H1 (cell line): ENCODE measurements at regions not wholly inside any gene's neighbourhood (a gene's known extent, or its start where the extent isn't known, plus 50 kb on each side); places are given as distances from the start of the nearest gene placed in this dataset.

Experiments
- CTCF ChIA-PET: fragments of 300-600 bp; sonication (Branson Sonifier 250); formaldehyde crosslinking; loops from one replicate; lab custom pipeline; 2021; ENCODE audit not compliant: partially characterized antibody; lab: Charles Lee
- POLR2A ChIA-PET: fragments of 300-600 bp; sonication (Branson Sonifier 250); formaldehyde crosslinking; loops from one replicate; lab custom pipeline; 2021; ENCODE audit warnings: inconsistent platforms; ENCODE audit not compliant: partially characterized antibody; lab: Charles Lee
- DNase-seq, 2 experiments: peaks; one replicate each; pipeline versions ENCODE4 v3.0.0 to v3.0.0-alpha.2; 2010 to 2022; ENCODE audit warnings: low spot score in 2 of 2, low read depth in 1 of 2, mixed read lengths in 1 of 2
- FAIRE-seq: peaks from 2 replicates; lab custom pipeline; 2011; peaks lifted over from hg19 to GRCh38; lab: Jason Lieb, UNC
- H2AFZ ChIP-seq: 2 replicates; pipeline ENCODE4 v1.8.1; 2012; ENCODE audit warnings: low read length, inconsistent platforms
- H2AK5ac ChIP-seq: 2 replicates; pipeline ENCODE4 v1.6.1; 2013; ENCODE audit warnings: low read depth, low read length
- H2BK120ac ChIP-seq: replicated peaks from 2 replicates; pipeline ENCODE3; 2013; ENCODE audit warnings: low read depth, low read length, inconsistent platforms
- H2BK12ac ChIP-seq: 2 replicates; pipeline ENCODE4 v1.6.1; 2013; ENCODE audit warnings: low read depth, low read length
- H2BK15ac ChIP-seq: 2 replicates; pipeline ENCODE4 v1.6.1; 2013; ENCODE audit warnings: low read length
- H2BK20ac ChIP-seq: 2 replicates; pipeline ENCODE4 v1.6.1; 2013; ENCODE audit warnings: low read length
- H2BK5ac ChIP-seq: 2 replicates; pipeline ENCODE4 v1.6.1; 2013; ENCODE audit warnings: low read depth, low read length
- H3K14ac ChIP-seq: 2 replicates; pipeline ENCODE4 v1.6.1; 2013; ENCODE audit warnings: inconsistent platforms; ENCODE audit not compliant: insufficient read length
- H3K18ac ChIP-seq: 2 replicates; pipeline ENCODE4 v1.6.1; 2013; ENCODE audit warnings: low read length; ENCODE audit errors: extremely low read depth
- H3K23ac ChIP-seq: 2 replicates; pipeline ENCODE4 v1.6.1; 2013; ENCODE audit warnings: inconsistent platforms; ENCODE audit not compliant: insufficient read length
- H3K23me2 ChIP-seq: 2 replicates; pipeline ENCODE4 v1.6.1; 2013; ENCODE audit warnings: low read depth, low read length
- H3K27ac ChIP-seq: 2 replicates; pipeline ENCODE4 v1.6.1; 2011; ENCODE audit warnings: low read depth, low read length, inconsistent platforms
- H3K27me3 ChIP-seq, 4 experiments: replicated peaks in 1 of 4; 1 replicate in 1 of 4; 2 replicates in 3 of 4; pipeline versions ENCODE4 v1.6.1 to v1.8.1; 2011 to 2013; ENCODE audit warnings: low read length in 3 of 4, mild to moderate bottlenecking in 3 of 4, inconsistent platforms in 2 of 4, mixed read lengths in 2 of 4, moderate library complexity in 1 of 4; ENCODE audit not compliant: control insufficient read depth in 3 of 4, insufficient read depth in 3 of 4; ENCODE audit errors: extremely low read depth in 1 of 4
- H3K36me3 ChIP-seq, 4 experiments: 2 replicates each; pipeline versions ENCODE4 v1.6.1 to v1.8.1; 2011 to 2013; ENCODE audit warnings: mild to moderate bottlenecking in 4 of 4, low read length in 3 of 4, moderate library complexity in 2 of 4, control low read depth in 1 of 4, inconsistent platforms in 1 of 4; ENCODE audit not compliant: insufficient read depth in 4 of 4, control insufficient read depth in 2 of 4
- H3K4ac ChIP-seq: replicated peaks from 2 replicates; pipeline ENCODE3; 2013; ENCODE audit warnings: low read length, low read depth, mixed read lengths, inconsistent platforms; ENCODE audit not compliant: insufficient read length
- H3K4me1 ChIP-seq, 4 experiments: replicated peaks in 1 of 4; 1 replicate in 1 of 4; 2 replicates in 3 of 4; pipeline versions ENCODE4 v1.6.1 to v1.8.1; 2011 to 2013; ENCODE audit warnings: low read length in 3 of 4, inconsistent platforms in 2 of 4, mixed read lengths in 1 of 4; ENCODE audit not compliant: insufficient read depth in 4 of 4, control insufficient read depth in 3 of 4
- H3K4me2 ChIP-seq, 2 experiments: 2 replicates each; pipeline versions ENCODE4 v1.6.1 to v1.8.1; 2011 to 2013; ENCODE audit warnings: low read depth in 2 of 2, low read length in 2 of 2, control low read depth in 1 of 2, inconsistent platforms in 1 of 2, mild to moderate bottlenecking in 1 of 2; ENCODE audit not compliant: insufficient read depth in 1 of 2
- H3K4me3 ChIP-seq, 4 experiments: fragments of 200-600, 300-600 bp in 1 of 4; sonication (generic), shearing (Covaris generic), sonication (Bioruptor Twin) in 1 of 4; 2 replicates each; pipeline versions ENCODE4 v1.5.1 to v1.8.1; 2011 to 2016; ENCODE audit warnings: low read length in 4 of 4, low read depth in 3 of 4, control low read depth in 2 of 4, inconsistent platforms in 2 of 4, mild to moderate bottlenecking in 2 of 4, mixed read lengths in 1 of 4, moderate library complexity in 1 of 4; ENCODE audit not compliant: insufficient read depth in 2 of 4; ENCODE audit errors: extremely low read depth in 1 of 4
- H3K56ac ChIP-seq: replicated peaks from 2 replicates; pipeline ENCODE3; 2013; ENCODE audit warnings: low read depth, mild to moderate bottlenecking, mixed read lengths, low read length, inconsistent platforms; ENCODE audit not compliant: insufficient read length
- H3K79me1 ChIP-seq: 2 replicates; pipeline ENCODE4 v1.6.1; 2013; ENCODE audit warnings: low read depth, low read length, control low read depth
- H3K79me2 ChIP-seq, 2 experiments: 2 replicates each; pipeline versions ENCODE4 v1.6.1 to v1.8.1; 2012 to 2013; ENCODE audit warnings: low read length in 2 of 2, mild to moderate bottlenecking in 2 of 2, inconsistent platforms in 1 of 2; ENCODE audit not compliant: insufficient read depth in 2 of 2, control insufficient read depth in 1 of 2
- H3K9ac ChIP-seq, 4 experiments: replicated peaks in 1 of 4; 1 replicate in 1 of 4; 2 replicates in 3 of 4; pipeline versions ENCODE4 v1.6.1 to v1.8.1; 2011 to 2013; ENCODE audit warnings: low read depth in 3 of 4, low read length in 3 of 4, control low read depth in 2 of 4, mild to moderate bottlenecking in 2 of 4, moderate library complexity in 2 of 4, inconsistent platforms in 1 of 4; ENCODE audit errors: extremely low read depth in 1 of 4
- H3K9me3 ChIP-seq, 2 experiments: 2 replicates each; pipeline versions ENCODE4 v1.6.1 to v1.8.1; 2012 to 2013; ENCODE audit warnings: mild to moderate bottlenecking in 2 of 2, moderate library complexity in 2 of 2, control low read depth in 1 of 2, inconsistent platforms in 1 of 2, low read depth in 1 of 2, low read length in 1 of 2, mixed read lengths in 1 of 2; ENCODE audit not compliant: insufficient read depth in 2 of 2
- H4K20me1 ChIP-seq, 2 experiments: replicated peaks in 1 of 2; 2 replicates each; pipeline versions ENCODE3 to v1.8.1; 2011 to 2013; ENCODE audit warnings: inconsistent platforms in 2 of 2, low read length in 2 of 2, mild to moderate bottlenecking in 1 of 2; ENCODE audit not compliant: insufficient read depth in 2 of 2, control insufficient read depth in 1 of 2
- H4K5ac ChIP-seq: 2 replicates; pipeline ENCODE4 v1.6.1; 2013; ENCODE audit warnings: low read length, low read depth, mixed read lengths, inconsistent platforms; ENCODE audit not compliant: insufficient read length
- H4K8ac ChIP-seq: 2 replicates; pipeline ENCODE4 v1.8.0; 2013; ENCODE audit warnings: mild to moderate bottlenecking, moderate library complexity, low read length, inconsistent platforms; ENCODE audit not compliant: insufficient read depth; ENCODE audit errors: extremely low read depth
- H4K91ac ChIP-seq: replicated peaks from 2 replicates; pipeline ENCODE3; 2013; ENCODE audit warnings: low read length, mixed read lengths, inconsistent platforms; ENCODE audit not compliant: insufficient read length
- BCL11A ChIP-seq, 2 experiments: IDR thresholded peaks; one replicate each; pipeline ENCODE4 v1.6.1; 2011; ENCODE audit warnings: low read depth in 2 of 2, low read length in 2 of 2, mild to moderate bottlenecking in 2 of 2
- CHD1 ChIP-seq: IDR thresholded peaks from 2 replicates; pipeline ENCODE4 v1.6.1; 2012; ENCODE audit warnings: low read depth, low read length, improper control_type of control experiment
- EGR1 ChIP-seq: IDR thresholded peaks from 2 replicates; pipeline ENCODE4 v1.6.1; 2011; ENCODE audit warnings: low read depth, low read length, borderline replicate concordance
- FOSL1 ChIP-seq: IDR thresholded peaks from 2 replicates; pipeline ENCODE4 v1.6.1; 2011; ENCODE audit warnings: mild to moderate bottlenecking, low read depth, low read length, moderate library complexity; ENCODE audit not compliant: insufficient read depth
- JUN ChIP-seq: IDR thresholded peaks from 2 replicates; pipeline ENCODE4 v1.6.1; 2011; ENCODE audit warnings: low read depth, mild to moderate bottlenecking, improper control_type of control experiment, low read length
- KDM5A ChIP-seq: fragments of 200-600 bp; IDR thresholded peaks from 2 replicates; pipeline ENCODE4 v1.7.1; 2012; ENCODE audit warnings: mild to moderate bottlenecking, low read length, inconsistent platforms, mixed read lengths
- POLR2AphosphoS5 ChIP-seq: IDR thresholded peaks from 2 replicates; pipeline ENCODE4 v1.6.1; 2011; ENCODE audit warnings: low read depth, low read length
- RBBP5 ChIP-seq: IDR thresholded peaks from 2 replicates; pipeline ENCODE4 v1.7.1; 2012; ENCODE audit warnings: low read depth, mild to moderate bottlenecking, inconsistent platforms, low read length, moderate library complexity, borderline replicate concordance
- RXRA ChIP-seq: IDR thresholded peaks from 2 replicates; pipeline ENCODE4 v1.6.1; 2011; ENCODE audit warnings: low read depth, mild to moderate bottlenecking, low read length, moderate library complexity; ENCODE audit not compliant: insufficient read depth
- SIRT6 ChIP-seq: IDR thresholded peaks from one replicate; pipeline ENCODE4 v1.7.1; 2012; ENCODE audit warnings: low read length, inconsistent platforms
- SIX5 ChIP-seq: IDR thresholded peaks from 2 replicates; pipeline ENCODE4 v1.6.1; 2011; ENCODE audit warnings: mild to moderate bottlenecking, low read depth, low read length
- SUZ12 ChIP-seq: fragments of 200-600 bp; sonication (generic); IDR thresholded peaks from 2 replicates; pipeline ENCODE4 v1.6.1; 2012; ENCODE audit warnings: mild to moderate bottlenecking, inconsistent platforms, low read length, moderate library complexity, mixed read lengths
- TF ChIP-seq, protein P1 (sequence below): IDR thresholded peaks from 2 replicates; pipeline ENCODE4 v1.6.1; 2012; ENCODE audit warnings: inconsistent platforms
- TF ChIP-seq, protein P2 (sequence below): IDR thresholded peaks from 2 replicates; pipeline ENCODE4 v1.6.1; 2011; ENCODE audit warnings: low read depth, mild to moderate bottlenecking, low read length; ENCODE audit not compliant: insufficient read depth
- TF ChIP-seq, protein P3 (sequence below): IDR thresholded peaks from 2 replicates; pipeline ENCODE4 v1.6.1; 2011; ENCODE audit warnings: low read length, improper control_type of control experiment

DNA sequence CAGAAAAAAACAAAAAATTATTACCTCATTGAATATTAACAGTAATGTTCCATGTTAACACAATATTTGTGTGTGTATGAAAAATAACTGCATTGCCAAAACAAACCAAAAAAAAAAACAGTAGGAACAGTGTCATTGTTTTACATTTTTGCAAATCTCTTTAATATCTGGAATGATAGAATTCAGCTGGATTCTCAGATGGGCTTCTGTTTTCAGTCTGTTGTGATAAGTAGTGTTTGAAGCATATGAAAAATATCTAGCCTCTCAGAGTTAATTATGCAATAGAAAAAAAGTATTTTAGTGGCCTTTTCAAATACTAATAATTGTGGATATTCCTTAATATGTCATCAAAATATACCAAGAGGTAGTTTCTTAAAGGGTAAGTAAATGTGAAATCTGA is 52.9 kb upstream of the RWDD3 start:
- CTCF ChIA-PET = interaction anchor here (1.4 kb wide), 1 partner anchor 15 kb away, joined by 3 read pairs; no protein-coding TSS in a partner anchor
- no peak overlapping the region for H3K56ac ChIP-seq
- POLR2A ChIA-PET = no interaction called here

More for the DNA sequence above, 52.9 kb upstream of the RWDD3 start:
- Histone ChIP-seq H4K5ac (no peak overlapping the region), H4K20me1 (no peaks in the 10 kb centered on the region), H2AFZ (no peak overlapping the region), H3K79me1 (no peaks in the 10 kb centered on the region), H3K9me3 (no peaks in the 10 kb centered on the region), H3K79me2 (no peaks in the 10 kb centered on the region), H3K18ac (no peak overlapping the region), H3K4me1 (no peaks in the 10 kb centered on the region), H3K14ac (no peak overlapping the region), H3K27me3 (no peaks in the 10 kb centered on the region), H3K4me2 (no peak overlapping the region), H3K23me2 (no peaks in the 10 kb centered on the region), H3K36me3 (no peaks in the 10 kb centered on the region), H2BK120ac (no peak overlapping the region), H4K8ac (no peak overlapping the region), H3K27ac (no peak overlapping the region), H3K4me3 (no peak overlapping the region), H3K9ac (no peak overlapping the region), H2BK20ac (no peak overlapping the region), H4K91ac (no peak overlapping the region), H3K4ac (no peak overlapping the region), H2AK5ac (no peak overlapping the region), H2BK5ac (no peak overlapping the region), H3K23ac (no peak overlapping the region), H2BK12ac (no peak overlapping the region), H2BK15ac (no peak overlapping the region)
- FAIRE-seq (no peak), DNase-seq (no peak)
- no peak for TF ChIP-seq SUZ12
- no peak for TF ChIP-seq SIRT6
- TF ChIP-seq SIX5 = no peak
- TF ChIP-seq FOSL1 = no peak
- TF ChIP-seq, protein P1, sequence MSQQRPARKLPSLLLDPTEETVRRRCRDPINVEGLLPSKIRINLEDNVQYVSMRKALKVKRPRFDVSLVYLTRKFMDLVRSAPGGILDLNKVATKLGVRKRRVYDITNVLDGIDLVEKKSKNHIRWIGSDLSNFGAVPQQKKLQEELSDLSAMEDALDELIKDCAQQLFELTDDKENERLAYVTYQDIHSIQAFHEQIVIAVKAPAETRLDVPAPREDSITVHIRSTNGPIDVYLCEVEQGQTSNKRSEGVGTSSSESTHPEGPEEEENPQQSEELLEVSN = no peak
- TF ChIP-seq EGR1 = no peak
- TF ChIP-seq, protein P2, sequence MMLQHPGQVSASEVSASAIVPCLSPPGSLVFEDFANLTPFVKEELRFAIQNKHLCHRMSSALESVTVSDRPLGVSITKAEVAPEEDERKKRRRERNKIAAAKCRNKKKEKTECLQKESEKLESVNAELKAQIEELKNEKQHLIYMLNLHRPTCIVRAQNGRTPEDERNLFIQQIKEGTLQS = no peak
- TF ChIP-seq JUN = no peak
- no peak for TF ChIP-seq BCL11A (IDR thresholded peaks at IDR 0.05; ENCODE audit: low read depth in 2 of 2, low read length in 2 of 2)
- TF ChIP-seq RBBP5 = no peak
- no peak for TF ChIP-seq KDM5A
- TF ChIP-seq RXRA = no peak
- TF ChIP-seq CHD1 = no peak
- TF ChIP-seq, protein P3, sequence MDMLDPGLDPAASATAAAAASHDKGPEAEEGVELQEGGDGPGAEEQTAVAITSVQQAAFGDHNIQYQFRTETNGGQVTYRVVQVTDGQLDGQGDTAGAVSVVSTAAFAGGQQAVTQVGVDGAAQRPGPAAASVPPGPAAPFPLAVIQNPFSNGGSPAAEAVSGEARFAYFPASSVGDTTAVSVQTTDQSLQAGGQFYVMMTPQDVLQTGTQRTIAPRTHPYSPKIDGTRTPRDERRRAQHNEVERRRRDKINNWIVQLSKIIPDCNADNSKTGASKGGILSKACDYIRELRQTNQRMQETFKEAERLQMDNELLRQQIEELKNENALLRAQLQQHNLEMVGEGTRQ = no peak
- TF ChIP-seq POLR2AphosphoS5 = no peak
